RWPE1 (cell line): ENCODE measurements at regions not wholly inside any gene's neighbourhood (a gene's known extent, or its start where the extent isn't known, plus 50 kb on each side); places are given as distances from the start of the nearest gene placed in this dataset.

ENCODE experiments used
- CTCF ChIA-PET: fragments of 350-600 bp; sonication (Branson Sonifier 250); formaldehyde crosslinking; extraction: SDS; loops from one replicate; lab custom pipeline; 2021; lab: Yijun Ruan, JAX
- POLR2A ChIA-PET: fragments of 400-600 bp; formaldehyde crosslinking; extraction: SDS; loops from one replicate; lab custom pipeline; 2020; ENCODE audit warnings: antibody characterized with exemption; ENCODE audit not compliant: low non-redundant PET; lab: Yijun Ruan, JAX
- DNase-seq: peaks from one replicate; pipeline ENCODE4 v3.0.0; 2012; ENCODE audit warnings: low spot score
- H3K27ac ChIP-seq: fragments of 450-650 bp; 2 replicates; pipeline ENCODE4 v1.5.1; 2017
- CTCF ChIP-seq: fragments of 450-650 bp; conservative IDR thresholded peaks from 2 replicates; pipeline ENCODE4 v1.5.1; 2017; ENCODE audit warnings: low read depth, mild to moderate bottlenecking

- CTCF ChIA-PET: no interaction called here
- DNase-seq: no peak
- POLR2A ChIA-PET: no interaction called here
- TF ChIP-seq CTCF: no peak
- H3K27ac ChIP-seq: no peak overlapping the region
These were observed 347.9 kb upstream of the STAC start for GRCh38 chr3:36032180-36033047.

GRCh38 chr3:36058404-36059030 is 321.8 kb upstream of the STAC start:
- DNase-seq: no peak
- no peak overlapping the region for H3K27ac ChIP-seq
- CTCF ChIA-PET: no interaction called here
- no peak for TF ChIP-seq CTCF
- POLR2A ChIA-PET: no interaction called here

GRCh38 chr3:36060950-36061349 is 319.4 kb upstream of the STAC start:
- H3K27ac ChIP-seq: no peak overlapping the region
- DNase-seq: no peak
- TF ChIP-seq CTCF: no peak
- CTCF ChIA-PET: no interaction called here
- POLR2A ChIA-PET: no interaction called here

- POLR2A ChIA-PET: no interaction called here
- no peak overlapping the region for H3K27ac ChIP-seq
- no peak for TF ChIP-seq CTCF
- DNase-seq: no peak
- CTCF ChIA-PET: interaction anchor here (0.6 kb wide), 1 partner anchor 233 kb away, joined by 3 read pairs; no protein-coding TSS in a partner anchor
These were observed 316.3 kb upstream of the STAC start for GRCh38 chr3:36063992-36064391.

GRCh38 chr3:36065321-36065720 is 315.0 kb upstream of the STAC start:
- CTCF ChIA-PET: no interaction called here
- no peak overlapping the region for H3K27ac ChIP-seq
- POLR2A ChIA-PET: no interaction called here
- no peak for DNase-seq
- TF ChIP-seq CTCF: no peak

- no peak for DNase-seq
- ChIA-PET POLR2A (interaction anchor here (0.5 kb wide), 1 partner anchor 1661 kb away, joined by 4 read pairs; no protein-coding TSS in a partner anchor), CTCF (no interaction called here)
- H3K27ac ChIP-seq: no peak overlapping the region
- no peak for TF ChIP-seq CTCF
These were observed 304.8 kb upstream of the STAC start for GRCh38 chr3:36075491-36075890.
